Suprapubic skin (tissue), 4 donors: ENCODE measurements at regions not wholly inside any gene's neighbourhood (a gene's known extent, or its start where the extent isn't known, plus 50 kb on each side); places are given as distances from the start of the nearest gene placed in this dataset.

Experiments used
- POLR2A ChIP-seq, 2 donors: fragments of 450-650 bp; IDR thresholded peaks; one replicate each; pipeline ENCODE4 v1.6.1; 2017; ENCODE audit warnings: antibody characterized with exemption in 2 of 2, mild to moderate bottlenecking in 2 of 2, moderate library complexity in 2 of 2
- POLR2AphosphoS5 ChIP-seq, 3 donors: sonication (generic); formaldehyde crosslinking; IDR thresholded peaks; one replicate each; pipeline ENCODE4 v1.6.1; 2017; ENCODE audit warnings: antibody characterized with exemption in 3 of 3
- TF ChIP-seq, protein P1 (sequence below), 2 donors: fragments of 200-600 bp in 1 of 2; fragments of 450-650 bp in 1 of 2; sonication (generic) in 1 of 2; IDR thresholded peaks; one replicate each; pipeline ENCODE4 v1.5.1; 2016 to 2019; ENCODE audit warnings: antibody characterized with exemption in 2 of 2, mild to moderate bottlenecking in 1 of 2, moderate library complexity in 1 of 2

DNA sequence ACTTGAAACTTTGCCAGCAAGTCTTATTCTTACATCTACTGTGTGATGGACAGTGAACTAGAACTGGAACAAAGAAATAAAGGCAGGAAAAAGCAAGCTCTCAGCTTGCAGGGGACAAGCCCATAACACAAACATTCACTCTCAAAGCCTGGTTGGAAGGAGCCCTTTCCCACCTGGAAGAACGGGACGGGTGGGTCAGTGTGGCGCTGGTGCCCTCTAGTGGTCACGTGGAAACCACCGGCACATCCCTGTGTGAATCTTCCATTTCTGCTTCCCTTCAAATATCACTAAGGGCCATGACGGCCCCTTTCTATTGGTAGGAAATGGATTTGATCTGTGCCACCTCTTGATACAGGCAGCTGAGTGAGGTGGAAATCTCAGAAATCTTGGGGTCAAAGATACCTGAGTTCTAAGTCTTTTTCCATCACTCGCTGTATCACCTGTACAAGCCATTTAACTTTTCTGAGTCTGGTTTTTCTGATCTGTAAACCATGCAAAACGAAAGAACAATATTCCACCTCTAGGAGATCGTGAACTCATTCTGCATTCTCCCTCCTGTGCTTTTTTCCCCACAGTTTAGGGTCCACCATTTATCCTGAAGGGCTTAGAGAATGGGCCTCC, 211.6 kb downstream of the MSX2 start:
- TF ChIP-seq, protein P1, sequence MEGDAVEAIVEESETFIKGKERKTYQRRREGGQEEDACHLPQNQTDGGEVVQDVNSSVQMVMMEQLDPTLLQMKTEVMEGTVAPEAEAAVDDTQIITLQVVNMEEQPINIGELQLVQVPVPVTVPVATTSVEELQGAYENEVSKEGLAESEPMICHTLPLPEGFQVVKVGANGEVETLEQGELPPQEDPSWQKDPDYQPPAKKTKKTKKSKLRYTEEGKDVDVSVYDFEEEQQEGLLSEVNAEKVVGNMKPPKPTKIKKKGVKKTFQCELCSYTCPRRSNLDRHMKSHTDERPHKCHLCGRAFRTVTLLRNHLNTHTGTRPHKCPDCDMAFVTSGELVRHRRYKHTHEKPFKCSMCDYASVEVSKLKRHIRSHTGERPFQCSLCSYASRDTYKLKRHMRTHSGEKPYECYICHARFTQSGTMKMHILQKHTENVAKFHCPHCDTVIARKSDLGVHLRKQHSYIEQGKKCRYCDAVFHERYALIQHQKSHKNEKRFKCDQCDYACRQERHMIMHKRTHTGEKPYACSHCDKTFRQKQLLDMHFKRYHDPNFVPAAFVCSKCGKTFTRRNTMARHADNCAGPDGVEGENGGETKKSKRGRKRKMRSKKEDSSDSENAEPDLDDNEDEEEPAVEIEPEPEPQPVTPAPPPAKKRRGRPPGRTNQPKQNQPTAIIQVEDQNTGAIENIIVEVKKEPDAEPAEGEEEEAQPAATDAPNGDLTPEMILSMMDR (IDR thresholded peaks at IDR 0.05) = peak; percentile 60 to 79
- TF ChIP-seq POLR2A (IDR thresholded peaks at IDR 0.05) (no peak), POLR2AphosphoS5 (IDR thresholded peaks at IDR 0.05) (no peak)
